IMR-90 (cell line): ENCODE measurements at regions not wholly inside any gene's neighbourhood (a gene's known extent, or its start where the extent isn't known, plus 50 kb on each side); places are given as distances from the start of the nearest gene placed in this dataset.

Source experiments
- BHLHE40 ChIP-seq: fragments of 150-350 bp; IDR thresholded peaks from 2 replicates; pipeline ENCODE4 v1.6.1; 2016; ENCODE audit warnings: mild to moderate bottlenecking, low read depth, low read length
- CTCF ChIP-seq: conservative IDR thresholded peaks from 2 replicates; pipeline ENCODE4 v1.5.1; 2012; ENCODE audit warnings: mild to moderate bottlenecking, low read depth, low read length, improper control_type of control experiment
- ELK1 ChIP-seq: fragments of 150-350 bp; IDR thresholded peaks from 2 replicates; pipeline ENCODE4 v1.6.1; 2016; ENCODE audit warnings: low read depth, mild to moderate bottlenecking, low read length, moderate library complexity, borderline replicate concordance
- FOS ChIP-seq: fragments of 150-350 bp; IDR thresholded peaks from 2 replicates; pipeline ENCODE4 v1.6.1; 2016; ENCODE audit warnings: low read depth, low read length
- MAFK ChIP-seq: IDR thresholded peaks from 2 replicates; pipeline ENCODE4 v1.6.1; 2012; ENCODE audit warnings: low read depth, low read length, improper control_type of control experiment
- MXI1 ChIP-seq: IDR thresholded peaks from 2 replicates; pipeline ENCODE4 v1.6.1; 2012; ENCODE audit warnings: low read depth, mild to moderate bottlenecking, low read length, moderate library complexity, borderline replicate concordance
- NFE2L2 ChIP-seq: fragments of 150-350 bp; IDR thresholded peaks from 2 replicates; pipeline ENCODE4 v1.6.1; 2016; ENCODE audit warnings: low read depth, mild to moderate bottlenecking, low read length
- POLR2A ChIP-seq: IDR thresholded peaks from 2 replicates; pipeline ENCODE4 v1.6.1; 2012; ENCODE audit warnings: mild to moderate bottlenecking, low read depth, low read length
- RAD21 ChIP-seq: IDR thresholded peaks from 2 replicates; pipeline ENCODE4 v1.6.1; 2012; ENCODE audit warnings: low read length, improper control_type of control experiment
- RCOR1 ChIP-seq: IDR thresholded peaks from 2 replicates; pipeline ENCODE4 v1.6.1; 2012; ENCODE audit warnings: mild to moderate bottlenecking, low read length, improper control_type of control experiment; ENCODE audit not compliant: insufficient replicate concordance
- USF2 ChIP-seq: fragments of 150-350 bp; IDR thresholded peaks from 2 replicates; pipeline ENCODE4 v1.6.1; 2017; ENCODE audit warnings: mild to moderate bottlenecking, antibody characterized with exemption, low read length, low read depth

DNA sequence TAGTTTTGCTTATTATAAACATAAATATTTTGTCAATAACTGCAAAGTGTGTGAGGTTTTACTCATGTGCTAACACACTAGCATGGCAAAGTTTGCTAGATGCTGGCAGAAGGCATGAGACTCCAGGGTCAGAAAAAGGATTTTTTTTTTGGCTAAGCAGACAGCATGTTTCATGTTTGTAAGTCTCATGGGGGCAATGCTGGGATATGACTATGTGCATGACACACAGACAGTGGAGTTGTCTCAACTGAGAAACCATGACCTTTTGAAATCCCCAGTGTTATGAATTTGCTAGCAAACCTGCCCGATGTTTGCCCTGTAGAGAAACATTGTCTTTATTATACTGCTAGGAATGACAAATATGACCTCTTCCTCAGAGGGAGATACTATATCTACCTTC is 448.2 kb downstream of the BRINP3 start:
- TF ChIP-seq CTCF: no peak
- TF ChIP-seq MXI1: no peak
- no peak for TF ChIP-seq MAFK
- no peak for TF ChIP-seq POLR2A
- TF ChIP-seq BHLHE40: no peak
- TF ChIP-seq RAD21: no peak
- no peak for TF ChIP-seq RCOR1
- TF ChIP-seq USF2: no peak
- TF ChIP-seq ELK1: no peak
- no peak for TF ChIP-seq FOS
- no peak for TF ChIP-seq NFE2L2
